KBM-7 (cell line): ENCODE measurements at regions not wholly inside any gene's neighbourhood (a gene's known extent, or its start where the extent isn't known, plus 50 kb on each side); places are given as distances from the start of the nearest gene placed in this dataset.

Source experiments
- DNase-seq: peaks from one replicate; pipeline ENCODE4 v3.0.0-alpha.2; 2015
- in situ Hi-C: fragments of 300-500 bp; cut with MboI; formaldehyde crosslinking; loops from 2 replicates; pipeline ENCODE4 v1.14.3; 2020; ENCODE audit warnings: low sequenced_read_pairs, low pct_unique_long_range_greater_than_20kb, mixed read lengths

DNA sequence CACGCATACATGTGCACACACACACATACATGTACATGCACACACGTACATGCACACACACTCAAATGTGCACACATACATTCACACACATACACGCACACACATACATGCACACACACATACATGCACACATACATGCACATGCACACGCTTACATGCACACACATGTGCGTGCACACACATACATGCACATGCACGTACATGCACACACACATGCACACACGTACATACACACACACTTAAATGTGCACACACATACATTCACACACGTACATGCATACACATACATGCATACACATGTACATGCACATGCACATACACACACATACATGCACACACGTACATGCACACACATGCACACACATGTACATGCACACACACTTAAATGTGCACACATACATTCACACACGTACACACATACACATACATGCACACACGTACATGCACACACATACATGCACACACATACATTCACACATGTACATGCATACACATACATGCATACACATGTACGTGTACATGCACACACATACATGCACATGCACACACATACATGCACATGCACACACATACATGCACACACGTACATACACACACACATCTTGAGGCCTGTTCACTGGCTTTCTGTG, 283.7 kb upstream of the ID2 start:
- DNase-seq: no peak
- in situ Hi-C loops: no loop called here

DNA sequence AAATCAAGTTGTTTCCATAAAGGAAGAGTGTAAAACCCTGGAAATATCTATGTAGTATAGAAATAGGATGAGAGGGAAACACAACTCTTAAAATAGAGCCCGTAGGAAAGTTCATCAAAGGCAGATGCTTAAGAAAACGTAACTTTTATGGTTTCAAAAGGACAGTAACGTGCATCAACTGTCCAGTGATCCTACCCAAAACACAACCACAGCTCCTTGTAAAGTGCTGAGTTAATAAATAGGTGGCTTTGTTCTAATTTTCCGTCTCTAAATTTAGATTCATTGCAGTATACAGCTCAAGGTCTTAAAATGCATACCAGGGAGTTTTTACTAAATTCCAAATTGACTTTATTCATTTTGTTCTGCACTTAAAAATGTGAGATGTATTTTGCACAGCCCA, 282.1 kb upstream of the ID2 start:
- in situ Hi-C loops: no loop called here
- no peak for DNase-seq

DNA sequence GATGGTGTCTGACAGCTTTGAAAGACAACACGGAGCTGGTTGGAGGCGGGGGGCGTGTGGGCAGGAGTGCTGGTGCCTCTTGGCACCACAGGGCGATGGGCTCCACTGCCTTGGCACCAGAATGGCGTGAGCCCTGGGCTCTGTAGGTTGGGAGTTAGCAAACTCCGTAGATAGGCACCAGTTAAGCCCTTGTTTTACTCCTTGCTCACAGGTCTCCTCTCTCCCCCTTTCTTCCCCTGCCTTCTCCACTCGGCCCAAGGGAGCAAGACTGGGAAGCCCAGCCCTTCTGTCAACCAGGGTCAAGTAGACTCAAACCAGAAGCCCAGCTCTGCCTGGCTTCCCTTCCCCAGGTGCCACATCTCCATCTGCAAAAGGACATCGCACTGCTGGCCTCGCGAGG, 281.7 kb upstream of the ID2 start:
- no peak for DNase-seq
- in situ Hi-C loops: no loop called here

DNA sequence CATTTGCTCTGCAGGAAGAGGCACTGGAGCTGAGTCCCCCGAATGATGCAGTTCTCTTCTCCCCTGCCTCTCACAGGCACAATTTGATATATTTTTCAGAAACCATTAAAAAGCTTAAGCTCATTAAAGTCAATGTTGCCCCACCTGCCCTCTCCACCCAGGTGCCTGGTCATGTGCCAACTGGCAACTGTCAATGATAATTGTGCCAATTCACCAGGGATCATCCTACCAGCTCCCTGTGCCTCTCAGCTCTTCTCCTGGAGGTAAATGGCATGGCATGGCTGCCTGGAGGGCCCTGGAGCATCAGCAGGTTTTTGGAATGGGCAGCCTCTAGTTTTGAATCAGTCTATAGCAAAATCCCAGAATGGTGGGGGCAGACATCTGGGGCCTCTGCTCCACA, 279.6 kb upstream of the ID2 start:
- DNase-seq: no peak
- in situ Hi-C loops: no loop called here

DNA sequence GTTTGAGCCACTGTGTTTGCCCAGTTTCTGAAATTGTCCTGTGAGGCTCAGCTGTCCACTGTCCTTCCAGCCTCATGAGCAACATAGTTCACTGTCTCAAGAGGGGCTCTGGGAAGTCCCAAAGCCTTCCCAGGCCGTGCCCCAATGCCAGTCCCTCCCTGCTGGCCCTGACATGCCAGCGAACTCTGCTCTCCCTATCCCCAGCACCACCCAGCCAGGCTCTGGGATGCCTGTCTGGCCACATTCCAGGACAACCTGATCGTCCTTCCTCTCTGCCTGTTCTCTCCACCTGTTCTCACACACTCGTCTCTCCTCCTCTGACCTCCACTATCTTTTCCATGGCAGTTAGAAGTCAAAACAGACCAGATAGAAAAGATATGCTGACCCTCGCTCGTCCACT, 278.0 kb upstream of the ID2 start:
- no peak for DNase-seq
- in situ Hi-C loops: no loop called here

DNA sequence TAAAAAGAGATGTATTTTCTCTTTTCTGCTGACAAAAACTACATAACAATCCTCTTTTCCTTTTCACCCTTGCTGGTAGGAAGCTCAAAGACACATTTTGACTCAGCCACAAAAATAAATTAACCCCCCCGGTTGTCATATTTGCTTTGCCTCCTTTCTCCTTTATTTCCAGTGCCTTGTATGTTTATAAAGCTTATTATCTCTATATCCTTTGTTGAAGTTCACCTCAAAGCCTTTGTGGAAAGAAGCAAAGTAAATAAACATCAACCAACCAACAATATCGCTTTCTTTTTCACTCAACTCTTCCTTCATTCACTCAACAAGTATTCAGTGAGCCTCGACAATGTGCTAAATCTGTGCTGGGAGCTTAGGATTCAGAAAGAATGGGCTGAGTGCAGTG, 276.5 kb upstream of the ID2 start:
- DNase-seq: no peak
- in situ Hi-C loops: no loop called here

DNA sequence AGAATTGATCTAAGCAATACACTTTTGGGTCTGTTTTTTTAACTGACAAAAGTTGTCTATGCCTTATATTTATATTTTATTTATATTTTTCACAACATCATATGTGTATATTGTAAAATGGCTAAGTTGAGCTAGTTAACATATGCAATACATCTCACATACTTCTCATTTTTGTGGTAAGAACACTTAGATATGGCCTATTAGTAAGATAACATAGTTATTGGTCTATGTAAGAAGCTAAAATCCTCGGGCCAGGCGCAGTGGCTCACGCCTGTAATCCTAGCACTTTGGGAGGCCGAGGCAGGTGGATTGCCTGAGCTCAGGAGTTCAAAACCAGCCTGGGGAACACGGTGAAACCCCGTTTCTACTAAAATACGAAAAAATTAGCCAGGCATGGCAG, 275.6 kb upstream of the ID2 start:
- in situ Hi-C loops: no loop called here
- no peak for DNase-seq

DNA sequence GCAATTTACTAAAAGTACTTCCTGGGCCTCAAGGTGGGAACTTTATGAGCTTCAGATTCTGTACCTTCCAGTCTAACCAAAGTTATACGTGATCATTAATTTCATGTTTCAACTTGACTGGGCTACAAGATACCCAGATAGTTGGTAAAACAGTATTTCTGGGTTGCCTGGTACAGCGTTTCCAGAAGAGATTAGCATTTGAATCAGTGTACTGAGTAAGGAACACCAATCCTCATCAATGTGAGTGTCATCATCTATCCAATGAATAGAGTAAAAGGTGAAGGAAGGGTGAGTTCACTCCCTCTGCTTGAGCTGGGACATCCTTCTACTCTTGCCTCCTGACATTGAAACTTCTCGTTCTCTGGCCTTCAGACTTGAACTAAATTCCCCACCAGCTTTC, 274.5 kb upstream of the ID2 start:
- in situ Hi-C loops: no loop called here
- no peak for DNase-seq

DNA sequence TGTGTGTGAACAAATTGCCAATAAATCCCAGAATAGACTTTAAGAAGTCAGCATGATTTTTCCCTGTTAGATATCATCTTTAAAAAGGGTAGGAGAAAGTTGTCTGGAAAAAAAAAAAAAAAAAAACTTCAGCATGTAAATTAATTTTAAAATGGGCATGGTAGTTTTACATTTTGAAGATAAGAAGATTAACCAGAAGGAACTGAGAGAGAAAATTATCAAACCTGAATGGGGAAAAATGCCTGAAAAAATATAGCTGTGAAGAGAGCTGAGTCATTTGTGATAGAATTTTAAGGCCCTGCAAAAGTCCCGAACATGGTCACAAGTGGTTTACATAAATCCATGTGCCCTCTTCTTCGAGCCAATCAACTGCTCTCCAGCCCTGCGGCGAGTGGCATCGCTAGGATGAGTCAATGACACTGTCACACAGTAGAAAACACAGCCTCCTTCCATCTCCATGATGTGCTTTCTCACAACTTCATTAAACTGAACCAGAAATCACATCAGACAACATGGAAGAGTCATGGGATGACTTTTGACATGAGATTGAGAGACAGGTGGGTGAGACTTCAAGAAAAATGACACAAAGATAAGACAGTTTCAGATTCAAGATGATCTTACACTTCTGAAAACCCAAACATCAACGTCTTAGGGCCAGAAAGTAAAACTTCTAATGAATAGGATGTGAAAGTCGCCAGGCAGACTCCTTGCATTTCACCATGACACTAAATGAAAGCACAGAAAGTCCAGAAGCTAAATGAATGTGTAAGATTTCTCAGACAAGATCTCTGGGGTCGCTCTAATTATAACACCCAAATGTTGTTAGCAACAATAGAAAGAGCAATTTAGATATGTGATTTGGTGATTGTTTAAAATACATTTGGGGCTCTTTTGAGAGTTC, 273.0 kb upstream of the ID2 start:
- in situ Hi-C loops: no loop called here
- DNase-seq: no peak

DNA sequence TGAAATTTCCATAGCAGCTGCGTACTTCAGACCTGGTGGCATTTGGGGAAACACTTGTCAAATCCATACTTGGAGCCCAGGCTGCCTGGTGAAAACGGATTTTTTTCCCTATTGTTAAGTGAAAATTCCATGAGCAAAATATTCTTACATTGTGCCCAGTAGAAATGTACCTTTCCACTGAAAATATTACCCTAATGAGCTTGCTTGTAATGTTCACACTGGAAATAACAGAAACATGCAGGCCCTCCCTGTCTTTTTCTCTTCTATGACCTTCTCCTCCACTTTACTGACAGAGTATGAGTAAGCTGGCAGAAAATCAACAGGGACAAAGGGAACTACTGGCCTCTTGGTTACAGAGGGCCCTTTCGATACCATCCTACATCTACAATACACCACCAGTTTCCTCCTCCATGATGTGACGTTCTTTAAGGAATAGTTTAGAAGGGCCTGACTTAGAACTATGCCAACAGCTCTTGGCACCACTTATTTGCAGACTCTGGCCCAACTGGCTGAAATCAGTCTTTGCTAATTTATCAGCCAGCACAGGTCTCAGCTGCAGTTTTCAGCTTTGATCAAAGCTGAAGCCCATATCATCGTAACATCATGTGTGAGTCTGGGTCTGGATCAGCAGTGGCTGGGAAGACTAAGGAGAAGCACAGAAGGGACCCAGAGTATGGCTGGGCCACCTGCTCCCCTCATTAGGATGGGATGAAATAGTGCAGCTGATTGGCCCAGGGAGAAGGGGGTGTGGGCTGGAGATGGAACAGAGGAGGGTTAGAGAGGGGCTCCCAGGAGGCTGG, 272.2 kb upstream of the ID2 start:
- no peak for DNase-seq
- in situ Hi-C loops: no loop called here

DNA sequence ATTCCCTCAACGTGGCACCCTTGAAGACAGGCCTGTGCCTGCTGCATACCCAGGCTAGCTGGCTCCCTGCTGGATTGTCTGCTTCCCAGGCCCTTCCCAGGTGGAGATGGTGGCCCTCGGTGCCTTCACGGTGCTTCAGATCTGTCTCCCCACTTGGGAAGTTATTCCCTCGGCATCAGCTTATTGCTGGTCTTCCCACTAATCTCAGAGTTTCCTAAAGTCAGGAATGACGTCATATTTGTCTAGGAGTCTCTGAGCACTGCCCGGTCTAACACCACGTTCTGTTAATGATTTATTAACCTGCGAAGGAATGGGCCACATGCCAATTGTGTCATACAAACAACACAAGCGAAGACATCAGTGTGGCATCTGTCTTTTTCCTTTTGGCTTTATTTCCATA, 269.8 kb upstream of the ID2 start:
- no peak for DNase-seq
- in situ Hi-C loops: no loop called here

DNA sequence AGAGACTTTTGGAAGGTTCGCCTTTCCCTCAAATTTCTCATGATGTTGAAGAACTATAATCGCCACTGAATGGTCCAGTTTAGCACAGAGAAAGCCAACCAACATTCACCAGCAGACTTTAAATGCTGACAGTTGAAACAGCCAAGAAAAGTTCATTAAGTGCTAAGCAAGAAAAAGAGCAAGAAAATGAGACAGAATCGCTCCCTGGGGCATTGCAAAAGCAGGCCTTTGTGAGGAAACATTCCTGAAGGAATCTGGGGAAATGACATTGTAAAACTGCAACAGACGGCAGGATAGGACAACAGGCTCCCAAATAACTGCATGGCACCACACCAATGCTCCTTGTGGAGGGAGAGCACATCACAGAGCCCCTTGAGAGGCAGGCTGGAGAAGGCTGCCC, 269.3 kb upstream of the ID2 start:
- in situ Hi-C loops: no loop called here
- no peak for DNase-seq

DNA sequence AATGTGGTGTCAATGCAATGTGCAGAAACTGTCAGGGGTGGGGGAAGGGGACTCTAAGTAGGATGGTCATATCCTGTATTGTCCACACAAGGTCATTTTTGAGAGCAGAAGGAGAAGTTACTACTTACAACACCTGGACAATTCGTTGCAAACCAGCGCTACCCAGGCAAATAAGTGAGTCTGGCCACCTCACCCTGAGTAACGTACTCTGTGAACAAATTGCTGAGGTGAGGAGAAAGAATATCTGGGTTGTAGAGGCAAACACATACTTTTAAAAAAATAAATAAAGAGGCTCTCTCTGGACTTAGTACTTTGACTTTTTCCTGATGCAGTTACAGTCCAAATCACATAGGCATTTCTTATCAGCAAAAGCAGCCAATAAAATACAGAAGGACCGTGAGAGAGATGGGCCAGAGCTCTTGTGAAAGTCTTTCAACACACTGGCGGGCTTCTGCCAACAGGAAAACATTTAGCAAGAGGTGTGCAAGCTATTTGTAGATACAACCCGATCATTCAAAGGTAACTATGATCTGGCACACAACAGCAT, 268.2 kb upstream of the ID2 start:
- DNase-seq: no peak
- in situ Hi-C loops: no loop called here

DNA sequence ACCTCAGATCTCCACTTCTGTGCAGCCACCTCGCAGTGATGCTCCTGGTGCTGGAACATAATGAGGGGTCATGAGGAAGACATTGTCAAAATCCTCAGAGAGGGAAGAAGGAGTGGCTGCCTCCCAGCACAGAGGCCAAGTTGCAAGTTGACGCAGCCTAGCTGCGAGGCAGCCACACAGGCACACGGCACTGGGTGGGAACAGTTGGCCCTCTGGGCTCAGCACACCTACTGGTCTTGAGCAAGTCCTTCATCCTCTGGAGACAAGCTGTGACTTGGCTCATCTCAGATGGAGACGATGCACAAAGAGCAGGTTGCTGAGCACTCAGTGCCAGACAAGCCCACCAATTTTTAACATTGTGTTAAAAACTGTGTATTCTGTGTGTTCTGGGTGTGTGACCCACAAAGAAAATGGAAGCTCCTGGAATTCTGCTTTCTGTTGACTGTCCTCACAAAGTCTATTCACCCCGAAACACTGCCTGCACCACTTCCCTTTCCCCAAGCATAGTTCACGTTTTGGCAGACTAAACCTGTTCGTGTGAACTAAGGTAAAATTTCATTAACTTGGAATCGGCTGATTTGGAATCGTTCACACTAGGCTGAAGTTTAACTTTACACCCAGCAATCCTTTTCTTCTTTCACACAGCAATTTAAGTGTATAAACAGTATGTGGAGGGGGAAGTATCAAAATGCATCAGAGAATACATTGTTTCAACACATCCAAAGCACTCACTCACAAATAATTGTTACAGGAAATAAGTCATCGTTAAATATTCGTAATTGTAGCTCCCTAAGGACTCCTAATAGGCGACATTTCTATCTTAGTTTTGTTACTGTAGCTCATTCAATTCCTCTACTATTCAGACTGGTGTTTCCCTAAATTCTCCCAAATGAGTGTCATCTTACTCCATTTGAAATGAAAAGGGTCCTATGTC, 266.6 kb upstream of the ID2 start:
- DNase-seq: no peak
- in situ Hi-C loops: no loop called here

DNA sequence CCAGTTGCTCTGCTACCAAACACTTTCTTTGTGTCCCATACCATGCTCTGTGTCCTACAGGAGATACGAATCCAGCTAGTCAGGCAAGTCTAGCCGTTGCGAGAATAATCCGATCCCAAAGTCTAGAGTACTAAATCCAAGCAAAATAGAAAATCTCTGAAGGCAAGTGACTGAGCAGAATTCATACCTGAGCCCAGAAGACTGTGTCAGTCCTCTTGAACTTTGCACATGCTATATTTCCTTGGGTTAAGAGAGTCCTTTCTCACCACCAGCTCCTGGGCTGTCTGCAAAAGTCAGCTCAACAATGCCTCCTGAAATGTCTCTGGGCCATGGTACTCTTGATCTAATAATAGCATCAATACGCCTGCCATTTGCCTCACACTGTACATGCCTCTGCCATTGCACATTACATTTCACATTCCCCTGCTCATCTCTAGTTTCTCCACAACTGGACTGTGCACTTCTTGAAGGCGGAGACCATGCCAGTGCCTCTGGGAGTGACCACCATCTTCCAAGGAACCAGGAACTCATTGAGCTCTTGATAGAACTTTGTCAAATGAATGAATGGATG, 265.8 kb upstream of the ID2 start:
- no peak for DNase-seq
- in situ Hi-C loops: no loop called here

DNA sequence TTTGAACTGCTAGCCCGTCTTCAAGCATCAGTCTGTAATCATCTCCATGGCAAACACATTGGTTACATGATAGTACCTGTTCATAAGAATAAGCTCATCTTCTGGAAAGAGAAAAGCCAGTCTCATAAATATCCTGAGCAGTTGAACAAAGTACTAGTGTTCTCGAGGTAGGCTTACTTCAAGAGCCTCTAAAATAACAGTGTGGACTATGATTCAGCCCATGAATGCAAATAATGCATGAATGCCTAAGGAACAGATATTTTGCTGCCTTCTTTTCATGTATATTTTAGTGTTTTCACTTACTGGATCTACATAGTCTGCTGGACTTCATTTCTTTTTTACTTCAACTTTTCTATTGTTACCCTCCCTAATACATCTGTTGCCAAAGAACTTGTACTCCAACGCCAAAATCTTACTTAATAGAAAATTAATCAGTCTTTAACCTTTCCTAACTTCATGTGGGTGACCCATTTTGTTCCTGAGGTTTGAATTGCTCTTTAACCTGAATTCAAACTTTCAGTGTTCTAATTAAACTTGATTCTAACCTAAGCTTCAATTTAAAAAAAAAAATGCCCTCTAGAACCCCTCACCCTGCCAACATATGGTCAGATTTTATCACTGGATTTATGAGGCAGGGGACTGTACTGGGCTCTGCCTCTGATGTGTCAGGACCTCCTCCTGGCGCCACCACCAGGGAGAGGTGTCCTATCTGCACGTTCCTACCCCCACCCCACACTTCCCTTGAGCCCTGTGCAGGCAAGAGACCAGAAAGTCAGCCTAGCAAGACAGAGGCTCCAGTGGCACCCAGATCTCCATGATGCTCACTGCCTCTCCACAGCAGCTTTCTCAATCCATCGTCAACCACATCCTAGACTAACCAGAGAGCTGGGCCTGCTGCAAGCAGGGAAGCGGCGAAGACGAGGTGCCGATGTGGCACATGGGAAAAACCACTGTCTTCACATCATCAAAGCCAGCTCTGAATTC, 264.7 kb upstream of the ID2 start:
- DNase-seq: no peak
- in situ Hi-C loops: no loop called here

DNA sequence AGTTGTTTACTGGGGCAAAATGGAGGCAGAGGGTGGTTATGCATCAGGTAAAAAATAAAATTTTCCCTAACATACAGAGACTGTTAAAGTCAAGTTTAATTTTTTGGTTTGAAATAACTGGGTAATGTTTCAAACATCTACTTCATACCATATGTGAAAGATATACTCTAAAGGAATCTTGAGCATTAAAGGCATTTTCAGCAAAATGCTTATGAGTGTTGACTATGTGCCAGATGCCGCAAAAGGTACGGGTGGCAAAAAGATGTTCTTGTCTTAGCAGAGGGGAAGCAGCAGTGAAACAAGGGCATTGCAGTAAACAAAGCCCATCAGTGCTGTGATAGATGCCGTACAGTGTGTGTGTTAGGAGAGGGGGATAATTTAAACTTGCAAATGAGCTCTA, 263.1 kb upstream of the ID2 start:
- no peak for DNase-seq
- in situ Hi-C loops: no loop called here
